AML-193 (cell line): ENCODE measurements at regions not wholly inside any gene's neighbourhood (a gene's known extent, or its start where the extent isn't known, plus 50 kb on each side); places are given as distances from the start of the nearest gene placed in this dataset.
A peak's percentile ranks its signal among the peaks of the same experiment; 100 is the strongest.
"Not testable (repeated sequence)": the region's sequence is repeated elsewhere in the genome, so short reads cannot be mapped to it uniquely, and the experiment has no call there.

Source experiments
- DNase-seq, 2 experiments: peaks; one replicate each; lab custom pipeline; 2025; lab: John Stamatoyannopoulos, UW

- DNase-seq = no peak
Observed at GRCh38 chr4:176571206-176571605, 221.5 kb downstream of the VEGFC start.

GRCh38 chr4:176575141-176575730, 217.5 kb downstream of the VEGFC start:
- no peak for DNase-seq

GRCh38 chr4:176579226-176579625, 213.5 kb downstream of the VEGFC start:
- DNase-seq = no peak

GRCh38 chr4:176583278-176583677, 209.4 kb downstream of the VEGFC start:
- no peak for DNase-seq

GRCh38 chr4:176584031-176584606, 208.6 kb downstream of the VEGFC start:
- no peak for DNase-seq

- DNase-seq = peak; percentile 42 to 45
Observed at GRCh38 chr4:176587920-176588319, 204.8 kb downstream of the VEGFC start.

GRCh38 chr4:176588436-176588835, 204.3 kb downstream of the VEGFC start:
- DNase-seq = no peak

- no peak for DNase-seq
Observed at GRCh38 chr4:176592976-176593670, 199.6 kb downstream of the VEGFC start.

- DNase-seq = no peak
Observed at GRCh38 chr4:176593943-176594342, 198.8 kb downstream of the VEGFC start.

- DNase-seq = no peak
Observed at GRCh38 chr4:176595257-176595656, 197.5 kb downstream of the VEGFC start.

- no peak for DNase-seq
Observed at GRCh38 chr4:176601124-176601523, 191.6 kb downstream of the VEGFC start.

- no peak for DNase-seq
Observed at GRCh38 chr4:176607807-176608206, 184.9 kb downstream of the VEGFC start.

- no peak for DNase-seq
Observed at GRCh38 chr4:176608346-176608745, 184.4 kb downstream of the VEGFC start.

- no peak for DNase-seq
Observed at GRCh38 chr4:176610594-176610993, 182.1 kb downstream of the VEGFC start.

GRCh38 chr4:176611381-176611780, 181.3 kb downstream of the VEGFC start:
- no peak for DNase-seq

GRCh38 chr4:176611951-176612350, 180.8 kb downstream of the VEGFC start:
- DNase-seq = no peak

GRCh38 chr4:176614793-176615192, 177.9 kb downstream of the VEGFC start:
- no peak for DNase-seq

- no peak for DNase-seq
Observed at GRCh38 chr4:176616151-176616550, 176.6 kb downstream of the VEGFC start.

- DNase-seq = no peak
Observed at GRCh38 chr4:176618138-176618537, 174.6 kb downstream of the VEGFC start.

GRCh38 chr4:176619430-176619829, 173.3 kb downstream of the VEGFC start:
- DNase-seq = no peak

GRCh38 chr4:176622251-176622948, 170.3 kb downstream of the VEGFC start:
- no peak for DNase-seq

- not testable (repeated sequence) for DNase-seq
Observed at GRCh38 chr4:176624983-176625610, 167.6 kb downstream of the VEGFC start.
